ENCODE measurements at regions not wholly inside any gene's neighbourhood (a gene's known extent, or its start where the extent isn't known, plus 50 kb on each side); places are given as distances from the start of the nearest gene placed in this dataset.

DNA sequence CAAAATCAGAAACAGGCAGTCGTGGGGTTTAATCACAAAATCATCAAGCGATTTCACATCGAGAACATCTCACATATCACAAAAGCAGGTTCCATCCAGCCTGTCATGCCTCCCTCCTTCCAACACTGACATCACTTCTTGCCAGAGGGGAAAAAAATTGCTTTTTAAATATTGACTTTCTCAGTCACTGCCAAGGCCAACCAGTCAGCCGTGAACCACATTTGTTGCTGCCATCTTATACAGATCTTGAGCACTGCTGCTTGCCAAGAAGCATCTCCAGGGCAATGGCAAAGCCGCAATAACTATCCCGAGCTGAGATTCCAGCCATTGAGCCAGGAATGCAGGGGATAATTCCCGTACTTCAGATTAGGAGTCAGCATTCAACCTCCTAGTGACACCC lies 174.6 kb downstream of the ANXA2 start:
- Mint-ChIP-seq H3K4me3 (no peak overlapping the region), H3K9me3 (no peaks in the 10 kb centered on the region), H3K36me3 (ENCODE audit: insufficient read depth) (no peaks in the 10 kb centered on the region), H3K27me3 (ENCODE audit: low read depth) (peaks cover 4% of the 10 kb centered on the region), H3K4me1 (ENCODE audit: low read depth) (no peaks in the 10 kb centered on the region)
- ATAC-seq = no peak
- no peak for DNase-seq

DNA sequence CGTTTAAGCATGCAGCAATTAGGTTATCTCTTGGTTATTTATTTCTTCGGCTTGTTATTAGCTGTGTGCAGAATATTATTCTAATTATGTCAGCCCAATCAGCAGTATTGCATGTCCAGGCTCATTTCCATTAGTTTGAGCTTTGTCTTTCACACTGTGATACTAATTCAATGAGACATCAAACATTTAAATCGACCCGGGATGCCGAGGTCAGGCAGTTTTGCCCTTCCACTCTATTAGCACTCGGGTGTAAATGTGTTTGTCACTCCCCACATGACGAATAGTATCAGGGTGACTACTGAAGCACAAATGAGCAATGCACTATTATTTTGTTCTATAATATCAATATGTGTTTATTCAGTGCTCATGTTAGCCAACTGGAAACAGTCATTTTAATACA lies 170.9 kb downstream of the ANXA2 start:
- no peak for ATAC-seq
- Mint-ChIP-seq H3K4me3 (no peak overlapping the region), H3K27me3 (ENCODE audit: low read depth) (peaks cover 9% of the 10 kb centered on the region)

DNA sequence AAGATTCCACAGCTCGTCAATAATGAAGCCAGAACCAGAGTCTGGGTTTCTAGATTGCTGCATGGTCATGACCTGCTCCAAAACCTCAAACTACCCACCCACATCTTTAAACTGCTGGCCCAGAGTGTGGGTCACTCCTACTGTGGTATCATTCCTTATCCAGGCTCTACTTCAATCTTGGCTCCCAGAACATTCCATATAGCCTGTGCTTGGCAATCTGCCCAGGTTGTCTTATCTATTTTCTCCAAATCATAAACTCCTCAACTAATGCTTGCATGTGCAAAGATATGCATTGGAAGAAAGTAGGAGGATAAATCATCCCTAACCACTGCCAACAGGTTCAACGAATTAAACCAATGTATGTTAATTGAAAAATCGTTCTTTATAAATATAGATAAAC lies 169.7 kb downstream of the ANXA2 start:
- no peak for DNase-seq
- Mint-ChIP-seq H3K27me3 (ENCODE audit: low read depth) (peaks cover 11% of the 10 kb centered on the region), H3K9me3 (no peaks in the 10 kb centered on the region), H3K4me1 (ENCODE audit: low read depth) (peaks cover 3% of the 10 kb centered on the region), H3K4me3 (no peak overlapping the region), H3K36me3 (ENCODE audit: insufficient read depth) (no peaks in the 10 kb centered on the region)
- no peak for ATAC-seq

More for the DNA sequence above, 170.9 kb downstream of the ANXA2 start:
- Mint-ChIP-seq H3K9me3 (no peaks in the 10 kb centered on the region), H3K4me1 (ENCODE audit: low read depth) (peaks cover 3% of the 10 kb centered on the region), H3K36me3 (ENCODE audit: insufficient read depth) (no peaks in the 10 kb centered on the region)
- no peak for DNase-seq

DNA sequence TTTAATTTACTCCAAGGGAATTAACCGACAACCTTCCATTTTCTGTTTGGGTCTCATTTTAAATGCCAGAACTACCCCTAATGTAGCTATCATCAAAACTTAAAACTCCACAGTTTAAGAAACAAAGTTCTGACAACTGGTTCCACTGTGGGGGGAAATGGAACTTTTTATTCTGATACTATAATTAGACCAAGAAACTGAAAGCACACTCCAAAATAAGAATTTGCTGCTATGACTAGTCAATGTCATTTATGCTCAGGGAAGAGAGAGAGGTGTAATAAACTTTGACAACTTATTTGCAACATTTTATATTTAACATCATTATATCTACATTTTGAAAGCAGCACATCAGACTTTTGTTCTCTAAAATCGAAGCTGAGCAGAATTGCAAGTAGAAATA lies 169.2 kb downstream of the ANXA2 start:
- Mint-ChIP-seq H3K27me3 (ENCODE audit: low read depth) (peaks cover 11% of the 10 kb centered on the region), H3K4me3 (no peak overlapping the region), H3K36me3 (ENCODE audit: insufficient read depth) (no peaks in the 10 kb centered on the region), H3K4me1 (ENCODE audit: low read depth) (peaks cover 3% of the 10 kb centered on the region), H3K9me3 (no peaks in the 10 kb centered on the region)
- DNase-seq (no peak), ATAC-seq (no peak)

DNA sequence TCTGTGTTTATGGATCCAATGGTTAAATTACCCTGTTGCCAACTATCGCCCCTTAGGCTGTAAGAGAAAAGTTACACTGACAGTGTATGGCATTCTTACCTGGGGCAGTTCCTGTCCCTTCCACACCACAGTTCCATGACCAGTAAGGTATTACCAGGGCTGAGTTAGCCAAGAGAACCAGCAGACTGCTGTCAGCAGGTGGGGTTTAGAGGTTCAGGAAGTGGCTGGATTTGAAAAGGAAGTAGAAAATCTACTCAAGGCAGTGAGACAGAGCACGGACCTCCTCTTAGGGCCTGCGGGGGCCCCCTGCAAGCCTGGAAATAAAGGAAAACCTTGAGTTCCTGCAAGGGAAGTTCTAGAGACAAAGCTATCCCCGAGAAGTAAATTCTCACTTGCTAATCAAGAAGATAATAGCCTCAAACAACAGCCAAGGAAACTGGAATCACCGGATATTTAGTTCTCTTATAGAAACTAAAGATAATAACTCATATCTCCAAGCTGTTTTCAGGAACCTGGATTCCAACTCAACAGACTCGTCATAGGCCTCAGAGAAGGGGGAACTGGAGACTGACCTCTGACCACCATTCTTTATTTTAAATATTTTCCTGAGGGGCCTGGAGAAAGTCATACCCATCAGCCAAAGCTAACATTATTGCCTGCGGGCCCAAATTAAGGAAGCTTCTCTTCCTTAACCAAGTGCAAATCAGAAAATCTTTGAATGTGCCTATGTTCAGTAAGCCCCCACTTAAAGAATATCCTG lies 161.7 kb downstream of the ANXA2 start:
- DNase-seq = no peak
- Mint-ChIP-seq H3K36me3 (ENCODE audit: insufficient read depth) (no peaks in the 10 kb centered on the region), H3K4me3 (no peak overlapping the region), H3K4me1 (ENCODE audit: low read depth) (peaks cover 6% of the 10 kb centered on the region), H3K9me3 (no peaks in the 10 kb centered on the region), H3K27me3 (ENCODE audit: low read depth) (peaks cover 28% of the 10 kb centered on the region)
- ATAC-seq = no peak

DNA sequence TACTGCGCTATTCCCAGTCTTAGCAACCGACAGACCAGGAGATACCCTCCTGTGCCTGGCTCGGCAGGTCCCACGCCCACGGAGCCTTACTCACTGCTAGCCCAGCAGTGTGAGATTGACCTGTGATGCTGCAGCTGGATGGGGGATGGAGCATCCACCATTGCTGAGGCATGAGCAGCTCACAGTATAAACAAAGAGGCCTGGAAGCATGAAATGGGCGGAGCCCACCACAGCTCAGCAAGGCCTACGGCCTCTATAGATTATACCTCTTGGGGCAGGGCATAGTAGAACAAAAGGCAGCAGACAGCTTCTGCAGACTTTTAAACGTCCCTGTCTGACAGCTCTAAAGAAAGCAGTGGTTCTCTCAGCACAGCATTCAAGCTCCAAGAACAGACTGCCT lies 160.3 kb downstream of the ANXA2 start:
- ATAC-seq (no peak), DNase-seq (no peak)
- no peaks in the 10 kb centered on the region for H3K9me3 Mint-ChIP-seq
- H3K4me3 Mint-ChIP-seq = no peak overlapping the region
- H3K36me3 Mint-ChIP-seq (ENCODE audit: insufficient read depth) = no peaks in the 10 kb centered on the region
- H3K4me1 Mint-ChIP-seq (ENCODE audit: low read depth) = peaks cover 6% of the 10 kb centered on the region
- peaks cover 33% of the 10 kb centered on the region for H3K27me3 Mint-ChIP-seq (ENCODE audit: low read depth)

DNA sequence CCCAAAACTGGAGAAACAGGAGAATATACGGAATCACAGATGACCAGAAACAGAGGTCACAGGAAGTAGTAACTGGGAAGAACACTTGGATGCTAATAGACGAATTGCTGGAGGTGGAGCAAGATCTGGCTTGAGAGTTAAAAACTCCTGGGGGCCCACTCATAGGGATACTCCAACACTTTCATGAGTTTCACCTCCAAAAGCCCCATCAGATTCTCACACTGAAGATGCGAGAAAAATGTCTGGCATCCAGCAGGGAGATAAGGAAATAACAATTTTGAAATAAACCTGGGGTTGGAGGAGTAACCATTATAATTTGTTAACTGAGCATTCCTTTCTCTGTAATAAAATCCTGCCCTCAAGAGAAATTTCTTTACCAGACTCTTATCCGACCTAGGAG lies 154.0 kb downstream of the ANXA2 start:
- Mint-ChIP-seq H3K4me3 (no peak overlapping the region), H3K4me1 (ENCODE audit: low read depth) (no peaks in the 10 kb centered on the region), H3K9me3 (no peaks in the 10 kb centered on the region), H3K36me3 (ENCODE audit: insufficient read depth) (no peaks in the 10 kb centered on the region), H3K27me3 (ENCODE audit: low read depth) (peaks cover 25% of the 10 kb centered on the region)
- DNase-seq (no peak), ATAC-seq (no peak)

DNA sequence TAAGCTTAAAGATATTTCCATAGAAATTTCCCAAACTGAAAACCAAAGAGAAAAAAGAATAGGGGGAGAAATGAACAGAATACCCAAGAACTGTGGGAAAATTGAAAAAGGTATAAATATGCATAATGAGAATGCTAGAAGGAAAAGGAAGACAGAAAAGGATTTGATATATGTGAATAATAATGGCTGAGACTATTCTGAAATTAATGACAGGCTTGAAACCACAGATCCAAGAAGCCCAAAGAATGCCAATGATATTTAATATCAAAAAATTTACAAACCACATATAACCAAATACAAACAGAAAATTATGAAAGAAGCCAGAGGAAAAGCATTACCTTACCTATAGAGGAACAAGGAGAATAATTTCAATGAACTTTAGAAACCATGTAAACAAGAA lies 153.0 kb downstream of the ANXA2 start:
- ATAC-seq (no peak), DNase-seq (no peak)
- H3K4me3 Mint-ChIP-seq = no peak overlapping the region
- no peaks in the 10 kb centered on the region for H3K4me1 Mint-ChIP-seq (ENCODE audit: low read depth)
- no peaks in the 10 kb centered on the region for H3K9me3 Mint-ChIP-seq
- no peaks in the 10 kb centered on the region for H3K36me3 Mint-ChIP-seq (ENCODE audit: insufficient read depth)
- H3K27me3 Mint-ChIP-seq (ENCODE audit: low read depth) = peaks cover 20% of the 10 kb centered on the region

DNA sequence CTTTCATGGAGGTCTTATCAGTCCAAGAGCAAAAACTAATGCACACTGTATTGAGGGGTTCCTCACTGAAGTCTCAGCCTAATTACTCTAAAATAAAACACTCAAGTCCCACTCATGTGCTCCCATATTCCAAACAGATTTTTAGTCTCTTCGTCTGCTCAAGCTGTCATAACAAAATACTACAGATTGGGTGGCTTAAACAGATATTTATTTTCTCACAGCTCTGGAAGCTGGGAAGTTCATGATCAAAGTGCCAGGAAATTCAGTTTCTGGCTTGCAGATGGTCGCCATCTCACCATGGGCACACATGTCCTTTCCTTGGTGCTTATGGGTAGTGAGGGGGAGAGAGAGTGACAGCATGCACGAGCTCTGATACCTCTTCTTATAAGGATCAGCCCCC lies 147.5 kb downstream of the ANXA2 start:
- no peak overlapping the region for H3K4me3 Mint-ChIP-seq
- DNase-seq (no peak), ATAC-seq (no peak)
- H3K9me3 Mint-ChIP-seq = no peaks in the 10 kb centered on the region
- peaks cover 16% of the 10 kb centered on the region for H3K27me3 Mint-ChIP-seq (ENCODE audit: low read depth)
- H3K36me3 Mint-ChIP-seq (ENCODE audit: insufficient read depth) = no peaks in the 10 kb centered on the region
- no peaks in the 10 kb centered on the region for H3K4me1 Mint-ChIP-seq (ENCODE audit: low read depth)

DNA sequence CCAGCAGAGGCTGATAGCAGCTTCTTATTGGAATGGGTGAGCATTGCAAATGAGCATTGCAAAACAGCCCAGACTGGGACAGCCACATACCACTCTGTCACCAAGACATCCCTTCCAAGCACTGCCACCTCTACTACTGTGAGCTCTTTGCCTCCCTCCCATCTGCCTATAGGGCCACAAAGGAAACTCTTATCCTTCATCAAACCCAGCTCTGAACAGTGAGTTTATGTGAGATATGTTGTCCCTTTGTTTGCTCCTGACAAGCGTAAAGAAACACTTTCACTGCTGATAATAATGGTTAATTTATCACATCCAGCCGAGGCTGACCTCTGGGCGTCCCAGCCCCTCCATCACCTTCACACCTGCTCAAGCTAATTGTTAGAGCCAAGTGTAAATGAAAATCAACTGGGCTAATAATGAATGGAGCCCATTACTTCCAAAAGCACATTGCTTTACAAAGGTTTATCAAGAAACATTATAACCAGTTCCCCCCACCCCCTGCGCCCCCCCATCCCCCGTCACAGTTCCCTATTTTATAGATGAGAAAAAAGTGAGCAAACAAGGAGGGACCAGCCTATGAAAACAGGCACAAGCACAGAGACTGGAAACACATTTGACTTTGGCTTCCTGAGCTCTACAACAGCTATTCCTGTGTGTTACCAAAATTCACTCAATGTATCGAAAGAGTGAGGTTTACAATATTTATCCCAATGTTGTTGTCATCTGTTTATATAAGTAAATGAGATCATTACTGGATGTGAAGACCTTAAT lies 146.3 kb downstream of the ANXA2 start:
- Mint-ChIP-seq H3K4me3 (no peak overlapping the region), H3K36me3 (ENCODE audit: insufficient read depth) (no peaks in the 10 kb centered on the region), H3K4me1 (ENCODE audit: low read depth) (no peaks in the 10 kb centered on the region), H3K9me3 (no peaks in the 10 kb centered on the region), H3K27me3 (ENCODE audit: low read depth) (peaks cover 16% of the 10 kb centered on the region)
- DNase-seq (no peak), ATAC-seq (no peak)

DNA sequence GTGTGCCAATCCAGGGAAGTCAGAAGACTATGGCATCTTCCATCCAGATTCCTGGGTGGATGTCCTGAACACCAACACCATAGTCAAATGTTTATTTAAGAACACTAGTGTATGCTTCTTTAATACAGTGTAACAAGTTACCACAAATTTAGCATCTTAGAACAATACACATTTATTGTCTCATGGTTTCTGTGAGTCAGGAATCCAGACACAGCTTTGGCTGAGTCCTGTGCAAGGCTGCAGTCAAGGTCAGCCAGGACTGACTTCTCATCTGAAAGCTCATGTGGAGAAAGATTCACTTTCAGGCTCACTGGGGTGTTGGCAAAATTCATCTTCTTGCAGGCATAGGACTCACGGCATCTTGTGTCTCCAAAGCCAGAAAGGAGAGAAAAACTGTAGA lies 143.4 kb downstream of the ANXA2 start:
- no peaks in the 10 kb centered on the region for H3K4me1 Mint-ChIP-seq (ENCODE audit: low read depth)
- no peaks in the 10 kb centered on the region for H3K36me3 Mint-ChIP-seq (ENCODE audit: insufficient read depth)
- DNase-seq (no peak), ATAC-seq (no peak)
- H3K27me3 Mint-ChIP-seq (ENCODE audit: low read depth) = peaks cover 27% of the 10 kb centered on the region
- no peak overlapping the region for H3K4me3 Mint-ChIP-seq
- H3K9me3 Mint-ChIP-seq = no peaks in the 10 kb centered on the region

DNA sequence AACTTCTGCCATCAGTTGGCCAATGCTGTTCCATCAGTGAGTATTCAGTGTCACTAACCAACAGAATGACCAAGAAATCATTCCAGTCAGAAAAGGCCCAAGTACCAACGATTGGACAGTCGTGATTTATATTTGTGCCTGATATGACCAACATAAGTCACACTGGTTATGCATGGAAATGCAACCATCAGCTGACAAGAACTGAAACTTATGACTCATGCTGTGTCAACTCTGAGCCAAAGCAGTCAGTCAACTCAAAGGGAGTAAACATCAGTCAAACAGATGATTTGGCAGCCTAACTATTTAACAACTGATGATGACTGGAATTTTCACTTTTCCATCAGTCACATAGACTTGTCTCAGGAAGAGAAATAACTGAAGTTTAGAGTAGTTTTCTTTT lies 142.4 kb downstream of the ANXA2 start:
- no peak overlapping the region for H3K4me3 Mint-ChIP-seq
- peak; percentile 95 for ATAC-seq
- H3K4me1 Mint-ChIP-seq (ENCODE audit: low read depth) = no peaks in the 10 kb centered on the region
- no peak for DNase-seq
- H3K9me3 Mint-ChIP-seq = no peaks in the 10 kb centered on the region
- H3K27me3 Mint-ChIP-seq (ENCODE audit: low read depth) = peaks cover 29% of the 10 kb centered on the region
- no peaks in the 10 kb centered on the region for H3K36me3 Mint-ChIP-seq (ENCODE audit: insufficient read depth)

DNA sequence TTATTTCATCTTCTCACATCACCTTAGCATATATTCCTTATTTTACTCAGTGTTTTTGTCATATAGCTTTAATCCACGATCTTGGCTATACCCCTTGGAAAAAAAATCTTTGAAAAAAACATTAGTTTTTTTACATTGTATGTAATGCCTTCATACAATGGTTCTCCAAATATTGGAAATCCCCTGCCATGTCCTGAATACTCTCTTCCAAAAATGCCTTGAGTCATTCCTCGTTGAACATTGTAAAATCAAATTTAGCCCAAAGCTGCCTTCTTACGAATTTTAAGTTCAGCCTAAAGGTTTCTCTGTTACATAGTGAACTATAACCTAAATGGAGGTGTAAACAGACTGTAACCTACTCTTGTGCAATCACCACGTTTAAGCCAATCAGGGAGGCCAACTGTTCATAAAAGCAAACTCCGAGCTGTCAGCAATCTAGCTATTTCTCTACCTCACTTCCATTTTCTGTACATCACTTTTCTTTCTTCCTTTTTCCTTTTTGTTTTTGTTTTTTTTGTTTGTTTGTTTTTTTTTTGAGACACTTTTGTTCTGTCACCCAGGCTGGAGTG lies 140.1 kb downstream of the ANXA2 start:
- ATAC-seq = no peak
- Mint-ChIP-seq H3K36me3 (ENCODE audit: insufficient read depth) (no peaks in the 10 kb centered on the region), H3K4me3 (no peak overlapping the region), H3K27me3 (ENCODE audit: low read depth) (peaks cover 23% of the 10 kb centered on the region), H3K9me3 (no peaks in the 10 kb centered on the region), H3K4me1 (ENCODE audit: low read depth) (no peaks in the 10 kb centered on the region)
- DNase-seq = no peak

DNA sequence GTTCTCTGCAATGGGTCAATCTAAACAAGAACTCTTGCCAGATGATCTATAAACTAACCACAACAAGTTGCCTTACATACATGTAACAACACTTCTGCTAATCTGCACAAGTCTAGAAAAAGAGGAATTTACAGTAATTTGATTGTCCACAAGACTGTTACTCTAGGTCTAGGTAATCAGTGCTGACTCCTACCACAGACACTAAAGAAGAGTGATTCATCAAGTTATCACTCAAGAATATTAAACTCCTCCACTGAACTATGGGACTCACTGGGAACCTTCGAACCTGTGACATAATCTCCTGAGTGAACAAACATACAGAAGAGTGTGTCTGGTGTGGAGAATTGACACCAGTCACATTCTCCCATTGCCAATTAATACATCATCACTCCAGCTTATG lies 138.3 kb downstream of the ANXA2 start:
- no peak overlapping the region for H3K4me3 Mint-ChIP-seq
- H3K27me3 Mint-ChIP-seq (ENCODE audit: low read depth) = peaks cover 14% of the 10 kb centered on the region
- no peaks in the 10 kb centered on the region for H3K4me1 Mint-ChIP-seq (ENCODE audit: low read depth)
- no peaks in the 10 kb centered on the region for H3K36me3 Mint-ChIP-seq (ENCODE audit: insufficient read depth)
- ATAC-seq (no peak), DNase-seq (no peak)
- H3K9me3 Mint-ChIP-seq = no peaks in the 10 kb centered on the region

DNA sequence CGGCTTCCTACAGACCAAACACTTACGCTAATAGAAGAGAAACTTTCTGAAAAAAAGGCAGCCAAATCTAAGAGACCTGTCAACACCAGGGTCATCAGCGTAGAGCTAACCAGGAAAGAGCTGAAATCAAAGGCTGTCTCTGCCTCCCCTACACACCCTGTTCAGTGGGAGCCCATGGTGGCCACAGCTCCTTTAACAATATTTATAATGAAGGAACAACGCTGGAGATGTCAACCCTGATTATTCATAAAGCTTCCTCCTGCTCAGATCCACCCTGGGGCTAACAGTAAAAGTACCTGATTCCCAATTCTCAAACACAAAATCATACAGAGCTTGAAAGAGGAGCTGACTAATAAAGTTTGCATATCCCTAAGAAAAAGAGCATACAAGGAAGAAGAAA lies 133.7 kb downstream of the ANXA2 start:
- no peaks in the 10 kb centered on the region for H3K4me1 Mint-ChIP-seq (ENCODE audit: low read depth)
- no peak for ATAC-seq
- DNase-seq = no peak
- no peaks in the 10 kb centered on the region for H3K9me3 Mint-ChIP-seq
- no peak overlapping the region for H3K4me3 Mint-ChIP-seq
- H3K36me3 Mint-ChIP-seq (ENCODE audit: insufficient read depth) = no peaks in the 10 kb centered on the region
- peaks cover 11% of the 10 kb centered on the region for H3K27me3 Mint-ChIP-seq (ENCODE audit: low read depth)

All from activated T-cell treated with anti-CD3 and anti-CD28 coated beads, Interleukin-2, amount 50 U/mL, for 4 hours (primary cell).